GM12872 (cell line): ENCODE measurements at regions not wholly inside any gene's neighbourhood (a gene's known extent, or its start where the extent isn't known, plus 50 kb on each side); places are given as distances from the start of the nearest gene placed in this dataset.

ENCODE experiments used
- CTCF ChIP-seq: IDR thresholded peaks from 3 replicates; pipeline ENCODE4 v1.5.1; 2011; ENCODE audit warnings: low read depth, mild to moderate bottlenecking, low read length, moderate library complexity; ENCODE audit not compliant: insufficient read depth

- no peak for TF ChIP-seq CTCF
Observed at GRCh38 chr5:66515209-66515608, 81.0 kb upstream of the MAST4 start.

- TF ChIP-seq CTCF = no peak
Observed at GRCh38 chr5:66516550-66516949, 79.6 kb upstream of the MAST4 start.

- TF ChIP-seq CTCF = no peak
Observed at GRCh38 chr5:66517351-66517750, 78.8 kb upstream of the MAST4 start.

- no peak for TF ChIP-seq CTCF
Observed at GRCh38 chr5:66518052-66518451, 78.1 kb upstream of the MAST4 start.

- TF ChIP-seq CTCF = no peak
Observed at GRCh38 chr5:66518753-66519152, 77.4 kb upstream of the MAST4 start.

GRCh38 chr5:66519626-66520025, 76.6 kb upstream of the MAST4 start:
- TF ChIP-seq CTCF = no peak

- TF ChIP-seq CTCF = no peak
Observed at GRCh38 chr5:66520854-66521253, 75.3 kb upstream of the MAST4 start.
